ENCODE measurements at regions not wholly inside any gene's neighbourhood (a gene's known extent, or its start where the extent isn't known, plus 50 kb on each side); places are given as distances from the start of the nearest gene placed in this dataset.

DNA sequence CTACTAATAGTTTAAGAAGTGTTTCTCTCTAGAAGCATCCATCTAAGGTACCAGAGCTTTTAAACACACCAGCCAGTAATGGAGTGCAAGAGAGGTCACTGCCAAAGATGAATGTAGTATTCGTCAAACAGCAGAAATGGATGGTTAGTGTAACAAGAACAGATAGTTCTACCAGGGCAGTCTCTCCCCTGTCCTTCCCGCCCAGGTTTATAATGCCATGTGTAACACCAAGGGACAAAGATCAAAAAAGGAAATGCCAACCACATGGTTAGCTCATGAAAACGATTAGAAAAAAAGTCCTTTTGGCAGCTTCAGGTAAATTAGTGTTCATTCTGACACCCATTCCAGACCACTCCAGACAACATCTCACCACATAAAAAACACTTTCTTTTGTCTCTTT, 100.9 kb downstream of the RPS29 start:
- Mint-ChIP-seq H3K4me1 (ENCODE audit: low read depth, unreplicated experiment) (peaks cover 4% of the 10 kb centered on the region), H3K27me3 (ENCODE audit: unreplicated experiment) (no peaks in the 10 kb centered on the region), H3K36me3 (ENCODE audit: unreplicated experiment) (no peaks in the 10 kb centered on the region), H3K27ac (ENCODE audit: unreplicated experiment) (no peak overlapping the region), H3K9me3 (ENCODE audit: unreplicated experiment) (no peaks in the 10 kb centered on the region), H3K4me3 (ENCODE audit: unreplicated experiment) (no peak overlapping the region)
- TF ChIP-seq, protein P1, sequence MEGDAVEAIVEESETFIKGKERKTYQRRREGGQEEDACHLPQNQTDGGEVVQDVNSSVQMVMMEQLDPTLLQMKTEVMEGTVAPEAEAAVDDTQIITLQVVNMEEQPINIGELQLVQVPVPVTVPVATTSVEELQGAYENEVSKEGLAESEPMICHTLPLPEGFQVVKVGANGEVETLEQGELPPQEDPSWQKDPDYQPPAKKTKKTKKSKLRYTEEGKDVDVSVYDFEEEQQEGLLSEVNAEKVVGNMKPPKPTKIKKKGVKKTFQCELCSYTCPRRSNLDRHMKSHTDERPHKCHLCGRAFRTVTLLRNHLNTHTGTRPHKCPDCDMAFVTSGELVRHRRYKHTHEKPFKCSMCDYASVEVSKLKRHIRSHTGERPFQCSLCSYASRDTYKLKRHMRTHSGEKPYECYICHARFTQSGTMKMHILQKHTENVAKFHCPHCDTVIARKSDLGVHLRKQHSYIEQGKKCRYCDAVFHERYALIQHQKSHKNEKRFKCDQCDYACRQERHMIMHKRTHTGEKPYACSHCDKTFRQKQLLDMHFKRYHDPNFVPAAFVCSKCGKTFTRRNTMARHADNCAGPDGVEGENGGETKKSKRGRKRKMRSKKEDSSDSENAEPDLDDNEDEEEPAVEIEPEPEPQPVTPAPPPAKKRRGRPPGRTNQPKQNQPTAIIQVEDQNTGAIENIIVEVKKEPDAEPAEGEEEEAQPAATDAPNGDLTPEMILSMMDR (IDR thresholded peaks at IDR 0.05; ENCODE audit: partially characterized antibody, unreplicated experiment), result no peak
- no peak for DNase-seq

DNA sequence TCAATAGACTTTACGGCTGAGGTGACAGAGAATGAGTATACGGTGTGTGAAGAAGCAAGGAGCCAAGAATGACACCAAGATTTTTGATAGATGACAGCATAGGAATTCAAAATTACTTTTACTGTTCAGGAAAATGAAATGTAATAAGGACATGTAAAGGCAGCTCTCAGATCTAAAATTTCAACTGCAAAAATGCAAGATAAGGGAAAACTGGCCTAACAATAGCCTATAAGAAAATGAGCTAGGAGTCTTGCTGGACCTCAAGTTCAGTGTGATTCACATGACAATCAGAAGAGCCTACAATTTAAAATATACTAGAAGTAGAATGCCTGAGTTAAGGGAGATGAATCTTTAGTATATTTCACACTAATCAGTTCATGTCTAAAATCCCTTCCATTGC, 102.0 kb downstream of the RPS29 start:
- peaks cover 4% of the 10 kb centered on the region for H3K4me1 Mint-ChIP-seq (ENCODE audit: low read depth, unreplicated experiment)
- TF ChIP-seq, protein P1 (IDR thresholded peaks at IDR 0.05; ENCODE audit: partially characterized antibody, unreplicated experiment), result no peak
- no peak overlapping the region for H3K27ac Mint-ChIP-seq (ENCODE audit: unreplicated experiment)
- DNase-seq, result no peak
- H3K27me3 Mint-ChIP-seq (ENCODE audit: unreplicated experiment), result no peaks in the 10 kb centered on the region
- H3K36me3 Mint-ChIP-seq (ENCODE audit: unreplicated experiment), result no peaks in the 10 kb centered on the region
- no peak overlapping the region for H3K4me3 Mint-ChIP-seq (ENCODE audit: unreplicated experiment)
- H3K9me3 Mint-ChIP-seq (ENCODE audit: unreplicated experiment), result no peaks in the 10 kb centered on the region

DNA sequence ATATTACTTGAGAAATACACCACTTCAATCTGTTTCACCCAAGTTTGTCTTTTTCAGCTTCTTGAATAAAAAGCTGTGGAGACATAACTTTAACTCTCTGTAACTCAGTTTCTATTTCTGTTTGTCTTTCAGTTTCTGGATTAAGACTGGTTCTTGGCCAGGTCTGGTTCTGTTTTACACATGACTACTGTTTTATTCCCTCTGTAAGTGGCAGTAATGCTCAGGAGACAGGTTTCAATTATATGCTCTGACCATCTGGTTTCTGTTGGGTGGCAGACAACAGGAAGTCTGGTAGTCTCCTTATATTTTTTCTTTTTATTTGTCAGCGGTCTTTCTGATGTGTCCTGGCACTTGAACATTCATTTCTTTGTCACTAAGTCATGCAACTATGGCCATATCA, 102.9 kb downstream of the RPS29 start:
- H3K36me3 Mint-ChIP-seq (ENCODE audit: unreplicated experiment), result no peaks in the 10 kb centered on the region
- TF ChIP-seq, protein P1 (IDR thresholded peaks at IDR 0.05; ENCODE audit: partially characterized antibody, unreplicated experiment), result no peak
- no peaks in the 10 kb centered on the region for H3K9me3 Mint-ChIP-seq (ENCODE audit: unreplicated experiment)

DNA sequence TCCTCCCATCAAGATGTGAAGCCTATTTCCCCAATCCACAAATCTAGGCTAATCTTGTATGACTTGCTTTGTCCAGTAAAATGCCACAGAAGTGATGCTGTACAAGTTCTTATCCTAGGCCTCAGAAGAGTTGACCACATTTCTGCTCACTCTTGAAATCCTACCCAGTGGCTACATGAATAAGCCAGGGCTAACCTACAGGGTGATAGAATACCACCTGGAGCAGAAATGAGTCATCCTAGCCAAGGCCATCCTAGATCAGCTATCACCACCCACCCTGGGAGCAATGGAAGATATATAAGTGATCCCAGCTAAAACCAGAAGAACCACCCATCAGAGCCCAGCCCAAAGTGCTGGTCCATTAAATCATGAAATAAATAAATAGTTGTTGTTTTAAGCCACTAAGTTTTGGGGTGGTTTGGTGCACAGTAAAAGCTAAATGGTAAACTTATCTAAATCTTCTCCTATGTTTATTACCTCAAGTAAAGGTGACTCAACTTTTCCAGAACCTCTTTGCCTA, 105.1 kb downstream of the RPS29 start:
- Mint-ChIP-seq H3K27ac (ENCODE audit: unreplicated experiment) (no peak overlapping the region), H3K27me3 (ENCODE audit: unreplicated experiment) (no peaks in the 10 kb centered on the region), H3K36me3 (ENCODE audit: unreplicated experiment) (no peaks in the 10 kb centered on the region), H3K4me3 (ENCODE audit: unreplicated experiment) (no peak overlapping the region), H3K4me1 (ENCODE audit: low read depth, unreplicated experiment) (peaks cover 4% of the 10 kb centered on the region), H3K9me3 (ENCODE audit: unreplicated experiment) (no peaks in the 10 kb centered on the region)
- TF ChIP-seq, protein P1 (IDR thresholded peaks at IDR 0.05; ENCODE audit: partially characterized antibody, unreplicated experiment), result no peak
- no peak for DNase-seq

More for the DNA sequence above, 102.9 kb downstream of the RPS29 start:
- Mint-ChIP-seq H3K27me3 (ENCODE audit: unreplicated experiment) (no peaks in the 10 kb centered on the region), H3K27ac (ENCODE audit: unreplicated experiment) (no peak overlapping the region), H3K4me3 (ENCODE audit: unreplicated experiment) (no peak overlapping the region), H3K4me1 (ENCODE audit: low read depth, unreplicated experiment) (peaks cover 4% of the 10 kb centered on the region)
- no peak for DNase-seq

DNA sequence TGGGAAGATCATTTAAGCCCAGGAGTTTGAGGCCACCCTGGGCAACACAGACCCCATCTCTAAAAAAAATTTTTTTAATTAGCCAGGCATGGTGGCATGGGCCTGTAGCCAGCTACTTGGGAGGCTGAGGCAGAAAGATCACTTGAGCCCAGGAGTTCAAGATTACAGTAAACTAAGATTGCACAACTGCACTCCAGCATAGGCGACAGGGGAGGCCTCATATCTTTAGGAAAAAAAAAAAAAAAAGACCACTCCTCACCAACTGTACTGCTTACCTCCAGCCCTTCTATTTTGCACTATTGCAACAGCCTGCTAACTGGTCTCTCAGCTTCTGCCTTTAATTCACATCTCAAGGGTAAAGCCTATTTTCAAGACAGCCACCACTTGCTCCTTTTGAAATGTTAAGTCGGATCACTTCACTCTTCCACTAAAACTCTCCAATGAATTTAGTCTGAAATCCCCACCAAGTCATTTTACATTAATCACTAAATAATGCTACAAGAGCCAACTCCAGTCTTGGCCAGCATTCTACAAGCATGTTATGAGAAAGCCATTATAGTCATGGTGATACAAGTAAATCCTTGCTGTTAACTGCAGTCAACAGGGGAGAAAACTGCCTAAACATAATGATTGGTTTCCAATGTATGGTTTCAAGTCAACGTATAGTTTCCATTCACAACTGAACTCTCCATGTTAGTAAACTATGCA, 106.0 kb downstream of the RPS29 start:
- TF ChIP-seq, protein P1 (IDR thresholded peaks at IDR 0.05; ENCODE audit: partially characterized antibody, unreplicated experiment), result no peak
- DNase-seq, result no peak
- H3K36me3 Mint-ChIP-seq (ENCODE audit: unreplicated experiment), result no peaks in the 10 kb centered on the region
- no peaks in the 10 kb centered on the region for H3K27me3 Mint-ChIP-seq (ENCODE audit: unreplicated experiment)
- H3K9me3 Mint-ChIP-seq (ENCODE audit: unreplicated experiment), result no peaks in the 10 kb centered on the region
- no peak overlapping the region for H3K4me3 Mint-ChIP-seq (ENCODE audit: unreplicated experiment)
- no peak overlapping the region for H3K27ac Mint-ChIP-seq (ENCODE audit: unreplicated experiment)
- H3K4me1 Mint-ChIP-seq (ENCODE audit: low read depth, unreplicated experiment), result peaks cover 4% of the 10 kb centered on the region

Measured in glutamatergic neuron (in vitro differentiated cells).